ENCODE measurements at regions not wholly inside any gene's neighbourhood (a gene's known extent, or its start where the extent isn't known, plus 50 kb on each side); places are given as distances from the start of the nearest gene placed in this dataset.

DNA sequence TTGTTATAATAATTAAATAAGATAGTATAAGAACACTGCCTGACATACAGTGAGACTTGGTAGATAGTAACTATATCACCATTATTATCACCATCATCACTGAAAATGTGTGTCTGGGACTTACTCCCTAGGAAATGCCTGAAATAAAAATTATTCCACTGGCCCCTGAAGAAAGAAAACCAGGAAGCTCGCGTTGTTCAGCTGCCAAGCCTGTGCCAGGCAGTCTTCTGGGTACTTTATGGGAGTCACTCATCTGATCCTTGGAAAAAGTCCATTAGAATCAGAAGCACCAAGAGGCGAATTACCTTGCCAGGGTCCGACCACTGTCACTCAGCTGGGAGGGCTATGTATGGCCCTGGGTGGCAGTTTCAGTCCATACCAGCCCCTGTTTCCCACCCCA lies 220.3 kb upstream of the TPM1 start:
- no peak overlapping the region for H3K4me3 Mint-ChIP-seq
- peaks cover 9% of the 10 kb centered on the region for H3K27me3 Mint-ChIP-seq
- H3K4me1 Mint-ChIP-seq (ENCODE audit: low read depth), result no peaks in the 10 kb centered on the region
- no peak for DNase-seq
- H3K36me3 Mint-ChIP-seq (ENCODE audit: low read depth), result no peaks in the 10 kb centered on the region
- no peaks in the 10 kb centered on the region for H3K9me3 Mint-ChIP-seq
- no peak overlapping the region for H3K27ac Mint-ChIP-seq

DNA sequence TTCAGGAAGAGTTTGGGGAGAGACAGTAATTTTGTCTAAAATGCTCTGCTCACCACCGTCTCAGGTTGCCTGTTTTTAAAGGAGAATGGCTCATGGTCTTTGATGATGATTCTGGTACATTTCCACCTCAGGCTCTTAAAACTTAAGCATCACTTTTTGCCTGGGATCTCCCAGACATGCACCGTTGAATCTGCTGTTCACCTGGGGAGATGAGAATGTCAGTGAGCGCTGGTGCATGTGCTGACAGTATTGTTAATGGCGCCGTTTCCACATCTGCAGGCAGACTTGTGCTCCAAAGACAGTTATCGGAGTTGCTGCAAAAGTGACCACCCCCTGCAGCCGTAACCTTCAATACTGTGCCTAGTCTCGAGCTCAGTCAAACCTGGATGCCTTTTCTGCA lies 219.0 kb upstream of the TPM1 start:
- DNase-seq, result no peak
- Mint-ChIP-seq H3K27me3 (peaks cover 9% of the 10 kb centered on the region), H3K4me1 (ENCODE audit: low read depth) (no peaks in the 10 kb centered on the region), H3K4me3 (no peak overlapping the region), H3K9me3 (no peaks in the 10 kb centered on the region), H3K27ac (no peak overlapping the region), H3K36me3 (ENCODE audit: low read depth) (no peaks in the 10 kb centered on the region)

DNA sequence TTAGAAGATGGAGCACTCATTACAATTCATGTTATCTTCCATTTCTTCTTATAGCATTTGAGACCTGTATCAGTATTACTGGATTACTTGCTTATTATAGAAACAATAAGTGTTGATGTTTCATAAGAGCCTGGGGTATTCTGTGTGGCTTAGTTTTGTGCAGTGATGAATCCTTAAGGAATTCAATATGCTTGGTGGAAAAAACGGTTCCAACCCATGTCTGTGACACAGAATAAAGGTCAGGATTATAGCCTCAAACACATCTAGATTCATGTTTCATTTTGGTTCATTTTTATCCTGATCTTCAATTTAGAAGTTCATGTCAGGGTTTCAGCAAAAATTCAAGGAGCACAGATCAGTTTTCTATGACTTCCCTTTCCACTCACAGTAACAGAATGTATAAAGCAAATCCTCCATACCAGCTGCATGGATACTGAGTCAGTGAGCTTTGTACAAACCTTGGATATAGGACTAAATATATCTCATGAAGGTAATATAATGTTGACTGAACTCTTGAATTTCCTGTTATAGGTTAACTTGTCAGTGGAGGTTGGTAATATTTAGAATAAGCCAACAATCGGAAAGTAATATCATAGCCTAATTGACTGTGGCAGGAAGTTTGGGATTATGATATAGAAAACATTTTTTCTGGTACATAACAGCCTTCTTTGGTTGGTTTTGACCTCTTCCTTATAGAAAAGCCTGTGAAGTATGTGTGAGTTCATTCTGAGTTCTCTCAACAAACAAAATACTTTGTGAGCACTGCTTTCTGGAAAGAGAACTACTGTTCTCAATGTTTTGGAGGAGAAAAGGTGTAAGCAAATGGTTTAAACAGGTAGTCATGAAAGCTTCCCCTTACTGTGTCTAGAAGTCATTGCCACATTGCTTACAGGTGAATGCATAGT lies 218.2 kb upstream of the TPM1 start:
- H3K4me3 Mint-ChIP-seq, result no peak overlapping the region
- DNase-seq, result no peak
- no peak overlapping the region for H3K27ac Mint-ChIP-seq
- H3K27me3 Mint-ChIP-seq, result peaks cover 9% of the 10 kb centered on the region
- peaks cover 2% of the 10 kb centered on the region for H3K9me3 Mint-ChIP-seq
- H3K36me3 Mint-ChIP-seq (ENCODE audit: low read depth), result no peaks in the 10 kb centered on the region
- H3K4me1 Mint-ChIP-seq (ENCODE audit: low read depth), result no peaks in the 10 kb centered on the region

DNA sequence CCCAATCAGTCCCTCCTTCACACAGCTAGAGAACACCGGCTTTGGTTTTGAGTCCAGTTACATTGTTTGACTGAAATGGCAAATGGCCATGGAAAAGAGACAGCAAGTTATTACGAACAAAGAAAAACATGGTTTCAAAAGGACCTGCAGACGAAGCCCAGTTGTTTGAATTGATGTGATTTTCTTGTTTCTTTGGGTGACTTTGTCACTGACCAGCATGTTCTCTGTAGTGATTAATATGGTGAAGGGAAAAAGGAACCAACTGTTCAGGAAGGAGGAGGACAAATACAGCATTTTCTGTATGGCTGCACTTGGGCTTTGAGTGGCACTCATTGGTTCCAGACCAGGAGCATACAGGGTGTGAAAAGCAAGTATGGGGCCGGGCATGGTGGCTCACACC lies 217.4 kb upstream of the TPM1 start:
- Mint-ChIP-seq H3K36me3 (ENCODE audit: low read depth) (no peaks in the 10 kb centered on the region), H3K4me1 (ENCODE audit: low read depth) (no peaks in the 10 kb centered on the region), H3K9me3 (peaks cover 2% of the 10 kb centered on the region), H3K27me3 (peaks cover 4% of the 10 kb centered on the region), H3K4me3 (no peak overlapping the region), H3K27ac (no peak overlapping the region)
- DNase-seq, result no peak

DNA sequence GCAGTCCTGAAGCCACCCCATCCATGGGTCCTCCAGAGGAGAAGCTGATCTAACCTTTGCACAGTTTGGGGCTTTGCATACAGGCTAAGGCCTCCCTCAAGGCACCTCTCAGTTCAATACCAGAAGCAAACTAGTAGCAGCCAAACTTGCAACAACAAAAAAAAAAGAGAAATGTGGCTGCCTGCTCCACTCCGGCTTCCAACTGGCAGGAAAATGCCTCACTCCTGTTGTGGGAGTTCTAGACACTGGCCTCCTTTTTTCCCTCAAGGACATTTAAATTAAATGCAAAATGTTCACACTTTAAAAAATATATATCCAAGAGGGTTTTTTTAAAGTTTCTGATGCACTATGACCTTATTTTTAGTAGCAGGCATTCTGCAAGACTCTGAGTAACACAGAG lies 216.0 kb upstream of the TPM1 start:
- H3K4me1 Mint-ChIP-seq (ENCODE audit: low read depth), result no peaks in the 10 kb centered on the region
- H3K36me3 Mint-ChIP-seq (ENCODE audit: low read depth), result no peaks in the 10 kb centered on the region
- peaks cover 2% of the 10 kb centered on the region for H3K9me3 Mint-ChIP-seq
- no peak overlapping the region for H3K27ac Mint-ChIP-seq
- peaks cover 2% of the 10 kb centered on the region for H3K27me3 Mint-ChIP-seq
- DNase-seq, result no peak
- H3K4me3 Mint-ChIP-seq, result no peak overlapping the region

DNA sequence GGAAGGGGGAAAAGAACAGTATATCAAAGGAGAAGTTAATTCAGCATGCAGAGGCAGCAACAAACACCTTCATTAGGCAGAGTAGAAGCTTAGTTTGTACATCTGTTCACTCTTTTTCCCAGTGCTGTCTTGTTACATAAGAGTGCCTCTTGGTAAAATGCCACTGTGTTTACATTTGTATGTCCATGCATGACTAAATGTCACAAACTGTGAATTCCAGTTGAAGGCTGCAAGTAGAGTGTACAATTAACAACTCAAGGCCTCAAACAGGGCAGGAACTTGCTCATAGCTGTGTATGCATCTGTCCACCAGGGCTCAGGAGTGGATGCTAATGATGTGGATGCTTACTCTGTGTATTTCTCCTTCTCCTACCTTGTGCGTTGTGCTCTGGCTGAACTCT lies 214.2 kb upstream of the TPM1 start:
- Mint-ChIP-seq H3K4me1 (ENCODE audit: low read depth) (no peaks in the 10 kb centered on the region), H3K4me3 (no peak overlapping the region), H3K36me3 (ENCODE audit: low read depth) (no peaks in the 10 kb centered on the region), H3K9me3 (peaks cover 2% of the 10 kb centered on the region), H3K27me3 (no peaks in the 10 kb centered on the region), H3K27ac (no peak overlapping the region)
- no peak for DNase-seq

DNA sequence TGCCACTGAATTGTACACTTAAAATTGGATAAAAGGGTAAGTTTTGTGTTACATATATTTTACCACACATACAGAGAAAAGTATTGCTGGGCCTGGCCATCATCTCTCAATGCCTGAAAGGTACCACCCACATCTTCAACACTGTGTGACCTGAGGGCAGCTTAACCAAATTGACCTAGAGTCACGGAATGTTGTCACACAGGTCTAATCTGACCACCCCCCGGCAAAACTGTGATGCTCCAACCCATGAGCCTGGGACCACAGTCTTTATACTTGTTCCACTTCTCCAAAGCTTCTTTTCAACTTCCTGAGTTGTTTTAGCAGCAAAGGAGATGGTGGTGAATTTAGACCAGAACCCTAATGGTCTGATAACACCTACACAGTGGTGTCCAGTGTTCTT lies 210.3 kb upstream of the TPM1 start:
- no peak overlapping the region for H3K27ac Mint-ChIP-seq
- peaks cover 2% of the 10 kb centered on the region for H3K9me3 Mint-ChIP-seq
- DNase-seq, result no peak
- H3K4me3 Mint-ChIP-seq, result no peak overlapping the region
- no peaks in the 10 kb centered on the region for H3K36me3 Mint-ChIP-seq (ENCODE audit: low read depth)
- no peaks in the 10 kb centered on the region for H3K4me1 Mint-ChIP-seq (ENCODE audit: low read depth)
- H3K27me3 Mint-ChIP-seq, result no peaks in the 10 kb centered on the region

DNA sequence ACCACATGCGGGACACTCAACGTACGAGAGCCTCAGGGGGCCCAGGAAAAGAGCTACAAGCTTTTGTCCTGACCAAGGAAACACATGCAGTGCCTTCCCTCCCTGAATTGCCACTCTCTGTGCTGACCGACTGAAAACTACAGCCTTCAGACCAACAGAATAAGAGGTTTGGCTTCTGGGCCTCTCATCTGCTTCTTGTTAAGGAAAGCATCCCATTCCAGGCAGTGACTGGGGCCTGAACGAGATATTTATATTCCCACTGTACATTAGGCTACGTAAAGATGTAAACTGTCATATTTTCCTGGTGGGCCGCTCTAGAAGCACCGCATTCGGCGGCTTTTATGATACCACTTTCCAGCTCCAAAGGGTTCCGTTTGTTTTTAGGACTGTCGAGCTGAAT lies 208.9 kb upstream of the TPM1 start:
- H3K9me3 Mint-ChIP-seq, result peaks cover 2% of the 10 kb centered on the region
- no peak for DNase-seq
- H3K4me3 Mint-ChIP-seq, result no peak overlapping the region
- no peaks in the 10 kb centered on the region for H3K36me3 Mint-ChIP-seq (ENCODE audit: low read depth)
- no peaks in the 10 kb centered on the region for H3K27me3 Mint-ChIP-seq
- H3K4me1 Mint-ChIP-seq (ENCODE audit: low read depth), result no peaks in the 10 kb centered on the region
- H3K27ac Mint-ChIP-seq, result no peak overlapping the region

DNA sequence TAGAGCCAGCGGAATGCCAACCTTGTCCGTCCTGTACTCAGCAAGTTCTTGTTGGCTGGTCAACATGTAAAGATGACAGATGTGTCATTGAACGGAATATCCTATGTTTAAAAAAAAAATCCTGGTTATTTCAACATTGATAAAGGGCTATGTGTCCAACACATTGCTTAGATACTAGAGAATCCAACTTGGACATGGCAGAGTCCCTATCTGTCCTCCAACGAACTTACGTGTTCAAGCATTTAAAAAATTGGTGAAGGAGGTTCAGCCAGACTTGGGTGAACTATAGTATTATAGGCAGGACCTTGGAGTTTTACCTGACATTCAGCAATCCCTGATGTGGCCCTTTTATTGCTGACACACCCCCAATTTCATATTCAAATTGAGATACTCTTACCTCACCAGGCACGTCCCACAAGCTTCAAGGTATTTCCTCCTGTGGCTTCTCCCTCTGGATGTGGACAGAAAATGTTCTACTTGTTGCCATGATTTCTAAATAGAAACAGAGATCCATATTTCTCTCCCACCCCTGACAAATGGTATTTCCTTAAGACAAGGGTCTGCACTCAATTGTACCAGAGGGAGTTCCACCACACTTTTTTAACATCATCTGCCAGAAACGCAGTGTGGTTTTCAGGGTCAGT lies 207.7 kb upstream of the TPM1 start:
- Mint-ChIP-seq H3K27ac (no peak overlapping the region), H3K9me3 (no peaks in the 10 kb centered on the region), H3K36me3 (ENCODE audit: low read depth) (no peaks in the 10 kb centered on the region), H3K4me1 (ENCODE audit: low read depth) (no peaks in the 10 kb centered on the region), H3K27me3 (no peaks in the 10 kb centered on the region), H3K4me3 (no peak overlapping the region)
- DNase-seq, result no peak

DNA sequence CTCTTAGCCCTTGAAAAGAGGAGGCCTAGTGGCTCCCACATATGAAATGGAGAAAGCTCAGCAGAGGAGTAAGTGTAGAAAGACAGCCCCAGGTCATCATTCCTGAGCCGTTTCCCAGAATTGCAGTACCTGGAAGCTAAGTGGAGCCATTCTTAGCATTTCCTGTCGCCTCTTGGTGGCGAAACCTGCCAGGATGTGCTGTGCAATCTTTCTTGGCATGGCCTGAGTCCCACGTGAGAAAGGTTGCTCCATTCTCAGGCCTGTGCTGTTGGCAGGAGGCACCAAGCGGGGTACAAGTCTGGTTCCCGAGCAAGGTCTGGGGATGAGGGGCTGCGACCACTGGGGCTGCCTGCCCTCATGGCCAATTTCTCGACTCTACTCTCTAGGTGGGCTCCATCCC lies 207.2 kb upstream of the TPM1 start:
- Mint-ChIP-seq H3K9me3 (no peaks in the 10 kb centered on the region), H3K27ac (no peak overlapping the region), H3K36me3 (ENCODE audit: low read depth) (no peaks in the 10 kb centered on the region), H3K27me3 (no peaks in the 10 kb centered on the region), H3K4me1 (ENCODE audit: low read depth) (no peaks in the 10 kb centered on the region), H3K4me3 (no peak overlapping the region)
- no peak for DNase-seq

DNA sequence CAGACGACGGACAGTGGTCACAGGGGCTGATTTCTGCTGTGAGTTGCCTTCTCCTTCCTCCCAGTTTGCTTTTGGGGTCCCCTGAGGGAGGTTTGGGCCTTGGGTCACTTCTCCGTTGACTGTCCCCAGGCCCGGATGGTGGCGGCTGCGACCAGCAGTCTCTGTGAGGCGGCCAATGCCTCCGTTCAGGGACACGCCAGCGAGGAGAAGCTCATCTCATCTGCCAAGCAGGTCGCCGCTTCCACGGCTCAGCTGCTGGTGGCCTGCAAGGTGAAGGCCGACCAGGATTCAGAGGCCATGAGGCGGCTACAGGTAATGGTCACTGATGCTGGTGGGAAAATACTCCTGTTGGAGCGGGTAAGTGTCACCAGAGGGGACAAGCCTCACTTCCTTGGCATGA lies 206.8 kb upstream of the TPM1 start:
- Mint-ChIP-seq H3K4me3 (no peak overlapping the region), H3K4me1 (ENCODE audit: low read depth) (no peaks in the 10 kb centered on the region), H3K9me3 (no peaks in the 10 kb centered on the region), H3K27ac (no peak overlapping the region), H3K36me3 (ENCODE audit: low read depth) (no peaks in the 10 kb centered on the region), H3K27me3 (no peaks in the 10 kb centered on the region)
- DNase-seq, result no peak

DNA sequence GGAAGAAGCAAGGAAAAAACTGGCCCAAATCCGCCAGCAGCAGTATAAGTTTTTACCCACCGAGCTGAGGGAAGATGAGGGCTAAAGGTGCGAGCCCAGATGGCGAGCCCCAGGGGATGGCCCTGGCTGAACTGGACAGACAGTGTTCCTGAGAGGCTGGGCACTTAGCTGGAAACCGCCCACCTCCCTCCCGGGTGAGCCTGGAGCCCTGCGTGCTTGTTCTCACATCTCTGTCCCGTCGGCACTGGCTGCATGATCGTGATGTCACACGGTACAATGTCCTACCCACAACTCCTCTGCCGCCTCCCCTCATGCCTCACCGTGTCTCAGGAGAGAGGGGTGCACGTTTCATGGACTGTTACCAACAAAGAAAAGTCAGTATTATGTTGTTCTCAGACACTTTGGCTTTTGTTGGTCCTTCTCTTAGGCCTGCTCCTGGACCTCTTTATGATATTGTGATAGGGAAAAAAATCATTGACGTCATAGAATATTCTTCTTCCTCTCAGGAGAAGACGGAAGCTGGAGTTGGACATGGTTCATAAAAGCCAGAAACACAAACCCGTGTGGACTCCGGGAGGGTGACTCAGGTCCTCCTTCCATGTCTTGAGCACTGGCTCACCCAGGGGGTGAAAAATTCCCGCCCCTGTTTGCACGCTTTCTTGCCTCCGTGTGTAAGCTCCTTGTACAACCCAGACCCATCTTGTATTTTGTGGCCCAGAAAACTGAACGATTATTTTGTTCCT lies 201.8 kb upstream of the TPM1 start:
- no peak for DNase-seq
- Mint-ChIP-seq H3K27ac (no peak overlapping the region), H3K4me1 (ENCODE audit: low read depth) (no peaks in the 10 kb centered on the region), H3K27me3 (no peaks in the 10 kb centered on the region), H3K36me3 (ENCODE audit: low read depth) (no peaks in the 10 kb centered on the region), H3K9me3 (no peaks in the 10 kb centered on the region), H3K4me3 (no peak overlapping the region)

DNA sequence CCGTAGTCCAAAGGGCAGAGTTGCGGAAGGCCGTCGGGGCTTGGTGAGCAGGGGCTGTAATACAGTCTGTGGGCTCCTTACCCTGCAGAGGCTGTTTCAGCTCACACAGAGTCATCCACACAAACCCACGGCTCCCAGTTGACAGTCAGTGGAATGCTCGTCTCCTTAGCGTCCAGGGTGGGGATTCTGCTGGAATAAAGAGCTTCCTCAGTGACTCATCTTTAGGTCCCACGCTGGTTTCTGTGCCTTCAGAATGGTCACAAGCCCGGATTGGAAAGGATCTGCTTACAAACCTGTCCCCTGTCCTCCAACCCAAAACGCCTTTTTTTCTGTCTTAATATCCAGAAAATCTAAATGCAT lies 201.3 kb upstream of the TPM1 start:
- Mint-ChIP-seq H3K4me1 (ENCODE audit: low read depth) (no peaks in the 10 kb centered on the region), H3K9me3 (no peaks in the 10 kb centered on the region), H3K4me3 (no peak overlapping the region), H3K27ac (no peak overlapping the region), H3K27me3 (no peaks in the 10 kb centered on the region), H3K36me3 (ENCODE audit: low read depth) (no peaks in the 10 kb centered on the region)
- no peak for DNase-seq

DNA sequence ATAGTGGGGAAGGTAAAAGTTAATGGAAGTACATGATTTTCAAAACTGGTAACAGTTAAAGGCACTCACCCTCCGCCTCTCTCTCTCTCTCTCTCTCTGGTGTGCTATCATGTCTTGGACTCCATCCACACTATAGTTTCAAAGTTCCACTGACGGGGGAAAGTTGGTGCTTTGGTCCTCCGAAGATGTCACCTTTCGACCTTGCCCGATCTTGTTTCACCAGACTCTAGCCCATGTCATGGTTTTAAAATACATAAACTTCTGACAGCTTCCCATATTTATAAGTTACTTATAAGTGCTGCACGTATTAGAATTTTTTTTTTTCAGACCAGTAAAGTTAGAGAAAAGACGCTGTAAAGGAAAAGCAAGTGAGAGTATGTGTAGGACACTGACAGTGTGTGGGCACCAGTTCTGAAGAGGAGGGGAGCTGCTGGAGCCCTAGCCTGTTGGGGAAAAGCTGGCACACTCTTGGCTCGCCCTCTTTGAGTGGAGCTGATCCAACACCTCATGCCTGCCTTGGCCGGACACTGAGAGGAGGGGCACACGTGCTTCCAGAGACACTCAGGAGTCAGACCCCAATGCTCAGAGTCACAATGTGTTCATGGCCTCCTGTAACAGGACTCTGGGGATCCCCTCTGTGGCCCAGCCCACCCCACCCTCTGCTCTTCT lies 200.5 kb upstream of the TPM1 start:
- no peak for DNase-seq
- no peaks in the 10 kb centered on the region for H3K9me3 Mint-ChIP-seq
- no peak overlapping the region for H3K4me3 Mint-ChIP-seq
- peaks cover under 1% of the 10 kb centered on the region for H3K27me3 Mint-ChIP-seq
- H3K36me3 Mint-ChIP-seq (ENCODE audit: low read depth), result no peaks in the 10 kb centered on the region
- no peak overlapping the region for H3K27ac Mint-ChIP-seq
- no peaks in the 10 kb centered on the region for H3K4me1 Mint-ChIP-seq (ENCODE audit: low read depth)

All from activated T-cell treated with anti-CD3 and anti-CD28 coated beads, Interleukin-2, amount 50 U/mL, for 24 hours (primary cell).